ENCODE measurements at regions not wholly inside any gene's neighbourhood (a gene's known extent, or its start where the extent isn't known, plus 50 kb on each side); places are given as distances from the start of the nearest gene placed in this dataset.

- DNase-seq (ENCODE audit: low read depth in 2 of 2) = no peak
- TF ChIP-seq CTCF (IDR thresholded peaks at IDR 0.05; ENCODE audit: low read depth, low read length) = no peak
- H3K4me3 ChIP-seq (replicated peaks in 1 of 2; ENCODE audit: low read depth in 2 of 2, low read length in 2 of 2) = no peak overlapping the region
These were observed 186.9 kb upstream of the STK26 start for GRCh38 chrX:131836161-131836560.

- no peak for TF ChIP-seq CTCF (IDR thresholded peaks at IDR 0.05; ENCODE audit: low read depth, low read length)
- no peak overlapping the region for H3K4me3 ChIP-seq (replicated peaks in 1 of 2; ENCODE audit: low read depth in 2 of 2, low read length in 2 of 2)
- DNase-seq (ENCODE audit: low read depth in 2 of 2) = peak in 1 of 2 donors; percentile 17
These were observed 185.8 kb upstream of the STK26 start for GRCh38 chrX:131837325-131837724.

GRCh38 chrX:131840799-131841495 is 182.2 kb upstream of the STK26 start:
- DNase-seq (ENCODE audit: low read depth in 2 of 2) = no peak
- H3K4me3 ChIP-seq (replicated peaks in 1 of 2; ENCODE audit: low read depth in 2 of 2, low read length in 2 of 2) = no peak overlapping the region
- TF ChIP-seq CTCF (IDR thresholded peaks at IDR 0.05; ENCODE audit: low read depth, low read length) = no peak

GRCh38 chrX:131841496-131842437 is 181.3 kb upstream of the STK26 start:
- peak; percentile 69 for TF ChIP-seq CTCF (IDR thresholded peaks at IDR 0.05; ENCODE audit: low read depth, low read length)
- no peak overlapping the region for H3K4me3 ChIP-seq (replicated peaks in 1 of 2; ENCODE audit: low read depth in 2 of 2, low read length in 2 of 2)
- peak; percentile 62 for DNase-seq (ENCODE audit: low read depth in 2 of 2)

GRCh38 chrX:131843987-131844386 is 179.1 kb upstream of the STK26 start:
- TF ChIP-seq CTCF (IDR thresholded peaks at IDR 0.05; ENCODE audit: low read depth, low read length) = no peak
- no peak for DNase-seq (ENCODE audit: low read depth in 2 of 2)
- no peak overlapping the region for H3K4me3 ChIP-seq (replicated peaks in 1 of 2; ENCODE audit: low read depth in 2 of 2, low read length in 2 of 2)

GRCh38 chrX:131845201-131845600 is 177.9 kb upstream of the STK26 start:
- no peak overlapping the region for H3K4me3 ChIP-seq (replicated peaks in 1 of 2; ENCODE audit: low read depth in 2 of 2, low read length in 2 of 2)
- no peak for TF ChIP-seq CTCF (IDR thresholded peaks at IDR 0.05; ENCODE audit: low read depth, low read length)
- peak in 1 of 2 donors; percentile 2 for DNase-seq (ENCODE audit: low read depth in 2 of 2)

All from cardiac fibroblast (primary cell).